GM19023 (cell line): ENCODE measurements at regions not wholly inside any gene's neighbourhood (a gene's known extent, or its start where the extent isn't known, plus 50 kb on each side); places are given as distances from the start of the nearest gene placed in this dataset.
"Not testable (repeated sequence)": the region's sequence is repeated elsewhere in the genome, so short reads cannot be mapped to it uniquely, and the experiment has no call there.

Experiments used
- ATAC-seq: cut with Tn5 transposase; IDR thresholded peaks from one replicate; pipeline ENCODE4 v1.9.1; 2021; ENCODE audit warnings: mild to moderate bottlenecking, moderate library complexity; ENCODE audit not compliant: unreplicated experiment

- ATAC-seq = no peak
Observed at GRCh38 chr15:100766243-100767000, 113.2 kb upstream of the ALDH1A3 start.

- ATAC-seq = no peak
Observed at GRCh38 chr15:100767001-100767825, 112.4 kb upstream of the ALDH1A3 start.

- ATAC-seq = no peak
Observed at GRCh38 chr15:100768501-100768931, 111.1 kb upstream of the ALDH1A3 start.

GRCh38 chr15:100769043-100769974 is 110.3 kb upstream of the ALDH1A3 start:
- no peak for ATAC-seq

- no peak for ATAC-seq
Observed at GRCh38 chr15:100769975-100770340, 109.7 kb upstream of the ALDH1A3 start.

- ATAC-seq = no peak
Observed at GRCh38 chr15:100770661-100771584, 108.7 kb upstream of the ALDH1A3 start.

- ATAC-seq = no peak
Observed at GRCh38 chr15:100771746-100772145, 107.9 kb upstream of the ALDH1A3 start.

GRCh38 chr15:100772478-100772877 is 107.2 kb upstream of the ALDH1A3 start:
- ATAC-seq = no peak

GRCh38 chr15:100772892-100773520 is 106.6 kb upstream of the ALDH1A3 start:
- ATAC-seq = no peak

- not testable (repeated sequence) for ATAC-seq
Observed at GRCh38 chr15:100774044-100774443, 105.6 kb upstream of the ALDH1A3 start.

GRCh38 chr15:100775581-100776185 is 103.9 kb upstream of the ALDH1A3 start:
- no peak for ATAC-seq

- no peak for ATAC-seq
Observed at GRCh38 chr15:100777821-100778220, 101.8 kb upstream of the ALDH1A3 start.

- no peak for ATAC-seq
Observed at GRCh38 chr15:100778831-100779288, 100.8 kb upstream of the ALDH1A3 start.

GRCh38 chr15:100779331-100780207 is 100.1 kb upstream of the ALDH1A3 start:
- no peak for ATAC-seq

GRCh38 chr15:100780208-100780800 is 99.3 kb upstream of the ALDH1A3 start:
- no peak for ATAC-seq

- no peak for ATAC-seq
Observed at GRCh38 chr15:100781061-100781960, 98.3 kb upstream of the ALDH1A3 start.
